NCI-H446 (cell line): ENCODE measurements at regions not wholly inside any gene's neighbourhood (a gene's known extent, or its start where the extent isn't known, plus 50 kb on each side); places are given as distances from the start of the nearest gene placed in this dataset.

ENCODE experiments used
- DNase-seq, 2 experiments: peaks; one replicate each; lab custom pipeline; 2025; lab: John Stamatoyannopoulos, UW

DNA sequence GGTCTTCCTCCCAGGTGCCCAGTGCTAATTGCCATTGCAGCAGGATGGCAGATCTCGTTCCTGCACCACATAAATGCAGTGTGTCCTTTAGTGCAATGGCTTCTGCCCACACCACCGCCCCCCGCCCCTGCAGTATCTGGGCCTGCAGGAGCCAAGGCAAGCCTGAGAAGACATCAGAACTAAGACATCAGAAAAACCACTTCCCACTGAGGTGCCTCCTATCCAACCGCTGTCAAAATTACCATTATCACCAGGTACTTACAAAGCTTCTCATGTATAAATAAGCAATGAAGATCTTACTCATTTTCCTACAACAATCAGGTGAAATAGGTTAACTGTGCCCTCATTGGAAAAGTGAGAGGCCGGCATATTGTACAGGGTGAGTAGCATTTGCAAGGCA is 228.8 kb downstream of the FBXO15 start:
- DNase-seq = no peak

DNA sequence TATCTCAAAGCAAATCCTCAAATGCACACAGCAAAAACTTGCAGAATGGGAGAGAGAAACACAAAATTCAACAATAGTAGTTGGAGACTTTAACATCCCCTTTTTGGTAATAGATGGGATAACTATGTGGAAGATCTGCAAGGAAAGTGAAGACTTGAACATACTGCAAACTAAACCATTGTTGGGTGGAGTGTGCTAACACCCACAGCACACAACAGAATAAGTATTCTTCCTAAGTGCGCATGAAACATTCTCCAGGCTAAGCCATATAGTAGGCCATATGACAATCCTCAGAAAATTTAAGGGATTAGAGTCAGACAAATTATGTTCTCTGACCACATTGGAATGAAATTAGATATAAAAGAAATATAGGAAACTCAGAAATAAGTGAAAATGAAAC is 230.6 kb downstream of the FBXO15 start:
- DNase-seq = no peak

DNA sequence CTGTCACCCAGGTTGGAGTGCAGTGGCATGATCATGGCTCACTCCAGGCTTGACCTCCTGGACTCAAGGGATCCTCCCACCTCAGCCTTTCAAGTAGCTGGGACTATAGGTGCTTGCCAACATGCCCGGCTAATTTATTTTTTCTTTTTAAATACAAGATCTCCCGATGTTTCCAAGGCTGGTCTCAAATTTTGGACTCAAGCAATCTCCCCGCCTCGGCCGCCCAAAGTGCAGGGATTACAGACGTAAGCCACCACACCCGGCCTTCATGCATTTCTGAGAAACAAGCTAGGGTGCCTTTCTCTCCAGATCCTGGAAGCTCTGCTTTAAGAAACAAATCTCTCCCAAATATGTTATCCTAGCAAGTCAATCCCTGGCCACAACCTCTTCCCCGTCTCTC is 234.1 kb downstream of the FBXO15 start:
- DNase-seq = no peak

DNA sequence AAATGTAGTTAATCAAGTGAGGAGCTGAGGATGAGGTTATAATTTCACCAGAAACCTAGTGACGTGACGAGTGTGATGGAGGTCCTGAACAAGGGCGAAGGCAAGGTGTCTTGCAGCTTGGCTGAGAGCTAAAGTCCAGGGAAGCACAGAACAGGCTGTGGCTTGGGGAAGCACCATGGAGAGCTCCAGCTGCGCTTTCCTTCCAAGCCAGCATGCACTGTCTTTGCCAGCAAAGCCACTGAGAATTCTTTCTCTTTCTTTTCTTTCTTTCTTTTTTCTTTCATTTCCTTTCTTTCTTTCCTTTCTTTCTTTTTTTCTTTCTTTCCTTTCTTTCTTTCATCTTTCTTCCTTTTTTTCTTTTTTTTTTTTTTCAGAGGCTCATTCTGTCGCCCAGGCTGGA is 239.3 kb downstream of the FBXO15 start:
- DNase-seq = no peak

DNA sequence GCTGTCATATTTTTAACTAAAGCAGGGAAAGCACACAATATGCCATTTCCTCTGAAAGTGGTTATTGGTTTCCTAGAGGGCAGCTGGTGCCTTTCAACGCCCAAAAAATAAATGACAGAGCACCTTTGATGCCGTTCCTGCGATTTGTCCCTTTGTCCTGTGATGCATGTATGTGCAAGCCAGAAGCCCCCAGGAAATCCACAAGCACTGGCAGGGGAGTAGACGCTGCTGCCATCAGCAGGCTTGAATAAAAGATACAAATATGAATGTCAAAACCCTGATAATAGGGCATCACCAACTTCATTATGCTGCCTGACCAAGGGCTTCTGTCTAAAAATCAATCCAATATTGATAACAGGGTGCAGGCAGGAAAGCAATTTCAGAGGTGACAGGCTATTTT is 246.1 kb downstream of the FBXO15 start:
- DNase-seq = no peak

DNA sequence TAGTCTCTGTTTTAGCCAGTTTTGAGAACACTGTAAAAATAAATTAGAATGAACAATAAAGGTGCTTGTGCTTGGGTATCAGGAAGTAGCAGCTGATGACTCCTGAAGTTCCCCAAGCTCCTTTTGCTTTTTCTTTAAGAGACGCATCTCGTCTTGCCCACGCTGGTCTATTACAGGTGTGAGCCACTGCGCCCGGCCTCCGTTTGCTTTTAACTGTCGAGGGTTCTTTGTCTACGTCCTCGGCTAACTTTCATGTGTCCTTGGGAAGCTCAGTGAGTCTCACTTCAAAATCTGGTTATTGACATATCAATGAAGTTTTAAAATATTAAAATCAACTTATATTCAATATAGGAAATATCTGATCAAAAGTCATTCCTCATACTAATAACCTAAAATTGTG is 246.5 kb downstream of the FBXO15 start:
- DNase-seq = no peak

DNA sequence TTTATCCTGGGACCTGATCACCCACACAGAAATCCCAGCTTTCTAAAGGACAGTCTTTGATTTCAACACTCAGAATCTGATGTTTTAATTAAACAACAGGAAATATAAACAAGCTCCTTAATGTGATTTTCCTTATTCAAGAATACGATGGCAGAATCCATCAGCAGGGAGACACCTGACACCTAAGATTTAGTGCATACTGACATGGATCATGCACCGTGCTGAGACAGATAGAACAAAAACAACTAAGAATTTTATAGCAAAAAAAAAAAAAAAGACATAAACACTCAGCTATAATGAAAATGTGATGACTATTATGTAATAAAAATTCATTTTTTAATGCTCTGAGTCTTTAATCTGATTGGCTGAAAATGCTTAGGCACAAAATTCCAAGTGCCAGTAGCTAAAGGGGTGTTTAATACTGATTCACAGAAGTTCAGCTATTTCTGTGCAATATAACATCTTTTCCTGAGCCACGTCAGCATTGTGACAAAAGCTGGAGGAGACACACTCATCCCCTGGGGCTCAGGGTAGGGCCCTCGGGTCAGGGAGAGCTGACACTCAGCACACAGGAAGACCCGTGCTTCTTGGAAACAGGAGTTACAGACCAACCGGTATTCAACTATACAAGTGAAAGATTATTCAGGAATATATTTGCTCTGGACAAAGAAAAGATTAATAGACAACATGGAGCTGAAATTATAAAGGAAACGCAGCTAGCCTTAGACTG is 247.4 kb downstream of the FBXO15 start:
- DNase-seq = no peak

DNA sequence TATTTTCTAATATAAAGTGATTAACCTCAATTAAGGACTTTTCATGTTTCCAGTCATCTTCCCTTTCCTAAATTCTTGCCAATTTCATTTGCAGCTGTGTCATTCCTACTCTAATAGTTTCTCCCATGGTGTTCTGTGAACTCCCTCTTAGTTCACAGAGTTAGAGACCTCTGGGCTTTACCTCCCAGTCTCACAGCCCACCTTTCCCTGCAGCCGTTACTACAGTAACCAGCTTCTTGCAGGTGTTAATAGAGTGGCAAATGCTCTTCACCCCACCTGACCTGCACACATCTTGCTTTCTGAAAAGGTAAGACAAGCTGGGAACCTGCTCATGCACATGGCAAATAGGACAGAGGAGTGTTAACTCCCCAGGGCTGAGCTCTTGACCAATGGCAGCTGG is 250.1 kb downstream of the FBXO15 start:
- DNase-seq = no peak

DNA sequence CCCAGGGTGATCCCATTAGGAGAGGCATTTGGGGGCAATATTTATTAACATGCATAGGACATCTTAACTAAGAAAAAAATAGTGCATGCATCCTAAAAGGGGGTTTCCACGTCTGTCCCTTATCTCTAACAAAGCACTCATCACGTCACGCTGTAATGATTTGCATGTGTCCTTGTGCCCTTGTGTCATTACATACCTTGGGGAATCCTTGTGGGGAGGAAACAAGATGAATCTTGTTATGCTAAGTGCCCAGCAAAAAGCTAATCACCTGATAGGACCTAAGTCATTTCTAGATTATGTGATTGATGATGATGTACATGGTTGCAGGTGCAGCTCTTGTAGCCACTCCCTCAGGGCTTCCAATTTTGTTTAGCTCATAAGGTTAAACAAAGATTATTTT is 250.9 kb downstream of the FBXO15 start:
- no peak for DNase-seq

DNA sequence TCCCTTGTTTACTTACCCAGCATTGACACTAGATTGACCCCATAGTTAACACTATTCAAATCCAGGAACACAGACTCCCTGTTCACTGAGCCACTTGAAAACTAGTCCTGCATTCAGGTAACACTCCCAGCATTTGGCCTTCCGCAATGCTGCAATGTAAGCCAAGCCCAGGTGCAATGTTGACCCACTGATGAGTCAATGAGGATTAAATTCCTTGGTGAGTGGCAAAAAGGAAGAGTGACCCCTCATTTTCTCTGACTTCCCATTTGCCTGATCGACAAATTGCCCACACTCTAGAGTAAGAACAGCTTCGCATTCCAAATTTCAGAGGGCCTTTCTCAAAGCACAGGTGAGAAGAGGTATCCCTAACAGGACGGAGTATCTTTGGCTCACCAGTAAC is 251.9 kb downstream of the FBXO15 start:
- DNase-seq = no peak

DNA sequence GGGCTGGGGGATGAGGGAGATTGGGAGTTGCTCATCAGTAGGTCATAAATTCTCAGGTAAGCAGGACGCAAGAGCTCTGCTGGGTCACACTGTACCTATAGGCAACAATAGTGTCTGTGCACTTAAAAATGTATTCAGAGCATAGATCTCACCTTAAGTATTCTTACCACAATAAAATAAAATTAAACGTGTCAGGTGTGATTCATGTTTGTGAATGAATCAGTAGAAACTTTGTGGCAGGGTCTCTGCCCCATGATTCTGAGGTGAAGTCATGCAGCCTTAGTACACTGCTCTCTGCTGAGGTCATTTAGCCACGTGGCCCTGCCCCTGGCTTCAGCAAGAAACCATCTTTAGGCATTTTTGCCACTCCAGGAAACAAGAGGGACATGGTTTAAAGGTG is 253.8 kb downstream of the FBXO15 start:
- no peak for DNase-seq

DNA sequence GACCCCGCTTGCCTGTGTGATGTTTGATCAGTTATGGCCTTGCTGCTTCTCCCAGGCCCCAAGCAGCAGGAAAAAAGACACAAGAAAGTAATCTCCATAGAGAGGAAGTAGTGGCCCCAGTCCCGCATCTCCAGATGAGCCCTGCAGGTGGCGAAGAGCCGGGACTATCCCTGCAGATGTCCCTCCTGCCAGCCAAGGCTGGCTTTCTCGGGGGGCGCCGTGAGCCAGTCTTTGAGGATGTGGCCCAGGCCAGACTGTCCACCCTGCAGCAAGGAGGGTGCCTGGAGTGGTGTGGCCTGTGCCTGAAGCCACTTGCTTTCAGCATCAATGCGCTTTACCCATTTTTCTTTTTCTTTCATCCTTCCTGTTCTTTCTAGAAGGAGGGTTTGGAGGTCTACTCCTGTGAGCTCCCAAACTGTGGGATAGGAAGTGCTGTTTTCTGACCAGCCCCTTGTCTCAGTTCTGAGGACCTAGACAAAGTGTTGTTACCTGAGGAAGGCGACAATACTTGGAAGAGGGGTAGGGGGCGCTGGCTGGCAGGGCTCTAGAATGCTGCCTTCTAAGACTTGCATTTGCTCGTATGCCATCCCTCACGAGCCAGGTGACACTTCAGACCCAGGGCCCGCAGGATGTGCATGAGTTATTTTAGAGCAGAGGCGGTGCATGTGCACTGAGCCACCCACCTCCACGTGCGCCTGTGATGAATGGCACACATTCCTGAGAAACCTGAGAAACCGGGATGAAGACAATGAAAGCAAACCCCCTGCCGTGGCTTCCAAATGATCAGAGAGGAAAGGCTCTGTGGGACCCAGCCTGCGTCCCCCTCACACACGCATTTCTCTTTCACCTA is 255.8 kb downstream of the FBXO15 start:
- DNase-seq = no peak

DNA sequence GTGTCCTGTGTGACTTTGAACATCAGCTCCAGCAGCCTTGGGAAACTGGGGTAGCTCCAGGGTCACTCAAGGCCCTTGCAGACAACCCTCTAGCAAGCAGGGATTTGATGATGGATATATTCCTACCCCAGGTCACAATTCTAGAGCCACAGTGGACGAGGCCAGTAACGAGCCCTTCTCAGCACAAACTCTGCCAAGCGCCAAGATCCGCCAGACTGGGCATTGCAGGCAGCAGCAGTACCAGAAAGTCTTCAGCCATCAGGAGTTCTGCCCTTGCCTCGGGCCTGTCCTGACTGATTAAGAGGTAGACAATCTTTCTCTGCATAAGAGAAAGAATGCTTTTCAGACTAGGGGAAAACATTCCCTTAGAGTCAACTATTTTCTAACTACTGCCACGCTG is 259.1 kb downstream of the FBXO15 start:
- no peak for DNase-seq

DNA sequence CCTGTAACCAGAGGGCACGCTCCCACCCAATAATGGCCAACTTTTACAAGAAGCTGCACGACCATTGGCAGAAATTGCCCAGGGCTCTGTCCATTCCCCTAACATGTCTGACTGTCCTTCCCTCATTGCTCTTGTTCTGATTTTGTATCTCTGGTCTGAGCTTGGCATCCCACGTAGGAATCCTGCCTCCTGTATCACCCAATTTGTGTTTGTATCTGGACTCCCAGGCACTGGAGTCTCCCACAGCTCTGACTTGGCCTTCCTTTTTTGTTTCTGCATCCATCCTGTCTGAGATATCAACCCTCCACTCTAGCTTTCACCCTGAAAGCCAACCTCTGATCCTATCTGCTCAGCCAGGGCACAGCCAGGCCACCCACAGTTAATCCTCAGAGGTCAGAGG is 259.8 kb downstream of the FBXO15 start:
- DNase-seq = no peak

DNA sequence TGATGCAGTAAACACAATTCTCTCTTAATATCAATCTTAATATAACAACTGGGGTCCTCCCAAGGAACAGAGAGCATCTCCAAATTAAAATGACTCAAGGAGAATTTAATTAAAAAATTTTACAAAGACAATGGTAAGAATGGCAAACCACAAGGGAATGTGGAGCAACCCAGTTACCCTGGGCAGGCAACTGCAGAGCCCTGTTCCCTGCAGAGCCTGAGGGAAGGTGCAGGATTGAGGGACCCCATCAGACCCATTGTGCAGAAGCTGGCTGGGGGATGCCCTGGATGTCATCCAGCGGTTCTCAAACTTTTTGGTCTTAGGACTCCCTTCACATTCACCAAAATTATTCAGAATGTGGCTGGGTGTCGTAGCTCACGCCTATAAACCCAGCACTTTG is 262.8 kb downstream of the FBXO15 start:
- DNase-seq = no peak

DNA sequence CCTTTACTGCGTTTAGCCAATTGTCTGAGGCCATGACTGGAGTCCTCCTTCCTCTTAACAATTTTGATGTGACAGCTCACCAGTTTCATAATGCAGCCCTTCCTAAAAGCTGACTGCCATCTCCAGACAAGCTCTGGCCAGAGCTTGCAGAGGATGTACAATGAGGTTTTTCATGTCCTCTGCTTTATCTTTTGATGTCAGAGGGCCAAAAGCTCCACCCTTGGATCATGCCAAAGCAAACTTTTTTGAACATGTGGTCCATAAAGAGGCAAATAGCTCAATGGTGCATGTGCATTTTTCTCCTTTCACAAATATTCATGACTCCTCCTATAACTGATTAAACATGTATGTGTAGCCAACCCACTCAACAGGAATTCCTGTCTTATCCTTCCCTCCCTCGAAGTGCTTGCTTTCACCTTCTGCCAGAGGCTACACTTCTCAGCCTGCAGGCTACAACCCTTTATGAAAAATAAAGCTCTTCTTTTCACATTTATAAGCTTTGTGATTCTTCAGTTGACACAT is 266.2 kb downstream of the FBXO15 start:
- DNase-seq = no peak

DNA sequence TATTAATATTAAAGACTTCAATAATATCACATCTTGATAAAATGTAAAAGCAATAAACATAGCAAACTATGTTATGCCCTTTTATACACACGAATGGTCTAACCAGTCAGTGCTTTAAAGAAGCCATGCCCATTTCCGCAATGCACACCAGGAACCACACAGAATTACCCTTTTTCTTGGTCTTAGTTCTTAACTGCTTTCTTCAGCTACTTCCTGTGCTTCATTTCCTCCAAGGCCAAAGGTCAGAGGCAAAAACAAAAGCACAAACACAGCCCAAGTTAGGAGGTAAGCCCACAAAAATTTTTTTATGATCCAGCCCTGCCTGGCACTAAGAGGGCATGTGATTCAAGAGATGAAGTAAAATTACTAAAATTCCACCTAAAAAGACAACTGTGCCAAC is 267.2 kb downstream of the FBXO15 start:
- no peak for DNase-seq

DNA sequence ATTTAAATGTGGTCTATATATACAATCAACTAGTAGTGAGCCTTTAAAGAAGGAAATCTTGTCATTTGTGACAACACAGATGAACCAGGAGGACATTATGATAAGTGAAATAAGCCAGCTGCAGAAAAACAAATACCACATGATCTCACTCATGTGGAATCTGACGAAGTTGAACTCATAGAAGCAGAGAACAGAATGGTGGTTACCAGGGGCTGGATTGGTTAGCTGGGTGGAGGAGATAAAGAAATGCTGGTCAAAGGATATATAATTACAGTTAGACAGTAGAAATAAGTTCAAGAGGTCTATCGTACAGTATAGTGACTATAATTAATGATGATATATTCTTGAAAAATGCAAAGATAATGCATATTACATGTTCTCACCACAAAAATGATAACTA is 267.9 kb downstream of the FBXO15 start:
- no peak for DNase-seq

DNA sequence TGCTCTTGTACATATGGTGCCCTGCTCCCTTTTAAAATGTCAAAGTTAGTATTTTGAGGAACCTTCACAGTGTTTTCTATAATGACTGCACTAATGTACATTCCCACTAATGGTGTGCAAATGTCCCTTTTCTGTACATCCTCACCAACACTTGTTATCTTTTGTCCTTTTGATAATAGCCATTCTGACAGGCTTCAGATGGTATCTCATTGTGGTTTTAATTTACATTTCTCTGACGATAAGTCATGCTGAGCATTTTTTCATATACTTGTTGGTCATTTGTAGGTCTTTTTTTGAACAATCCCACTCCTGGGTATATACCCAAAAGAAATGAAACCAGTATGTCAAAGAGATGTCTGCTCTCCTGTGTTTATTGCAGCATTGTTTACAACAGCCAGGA is 268.3 kb downstream of the FBXO15 start:
- DNase-seq = no peak

DNA sequence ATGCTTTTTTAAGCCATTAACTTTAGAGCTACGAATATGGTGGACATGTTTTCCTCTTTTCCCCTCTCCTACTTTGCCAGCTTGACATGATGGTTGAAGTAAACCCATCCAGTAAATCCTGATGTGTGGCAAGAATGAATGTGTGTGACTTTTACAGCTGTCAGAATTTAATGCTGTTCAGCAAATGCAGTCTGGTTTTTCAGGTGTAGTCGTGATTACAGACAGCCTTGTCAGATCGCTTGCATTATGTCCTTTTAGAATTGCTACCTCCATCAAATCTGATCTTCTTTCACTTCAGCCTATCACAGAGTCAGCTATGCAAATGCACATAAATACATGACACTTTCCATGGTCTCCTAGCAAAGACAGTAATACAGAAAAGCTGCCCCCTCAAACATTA is 278.5 kb downstream of the FBXO15 start:
- DNase-seq = no peak

DNA sequence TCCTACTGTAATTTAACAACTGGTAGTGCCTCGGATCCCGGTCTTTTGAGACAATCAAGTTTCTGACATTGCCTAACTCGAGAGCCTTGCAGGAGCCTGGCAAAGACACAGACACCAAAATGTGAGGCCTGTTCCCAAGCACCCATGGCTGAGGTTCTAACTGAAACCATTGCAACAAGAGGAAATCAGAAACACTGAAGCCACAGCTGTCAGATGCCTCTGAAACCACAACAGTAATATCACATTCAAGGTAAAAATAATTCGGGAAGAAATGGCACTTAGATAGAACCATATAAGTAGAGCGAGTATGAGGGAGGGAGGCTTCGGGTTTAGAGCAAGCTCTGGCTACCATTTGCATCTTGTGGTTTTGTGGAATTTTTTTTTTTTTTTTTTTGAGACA is 285.9 kb downstream of the FBXO15 start:
- no peak for DNase-seq

DNA sequence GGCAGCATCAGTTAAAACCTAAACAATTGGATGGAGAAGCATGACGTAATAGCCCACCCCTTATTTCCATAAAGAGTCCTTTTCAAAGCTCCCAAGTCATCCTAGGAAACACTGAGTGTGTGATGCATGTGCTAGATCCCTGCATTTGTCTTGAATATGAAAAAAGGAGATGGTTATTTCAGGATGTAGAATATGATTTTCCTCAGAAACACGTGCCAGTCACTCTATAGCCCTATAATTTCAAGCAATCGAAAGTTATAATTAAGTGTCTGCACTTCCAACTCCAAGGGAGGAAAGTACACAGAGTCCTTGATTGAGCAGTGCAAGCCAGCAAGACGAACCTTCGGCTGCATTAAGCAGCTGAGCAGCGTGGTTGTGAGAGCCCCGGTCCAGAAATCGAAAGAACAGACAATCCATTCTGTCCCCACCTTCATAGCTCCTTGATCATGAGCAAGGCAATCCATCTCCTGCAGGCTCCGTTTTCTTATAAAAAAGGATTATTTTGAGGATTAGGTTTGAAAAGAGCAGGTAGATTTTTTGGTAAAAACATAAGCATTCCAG is 287.7 kb downstream of the FBXO15 start:
- DNase-seq = no peak
